Thyroid gland (tissue), 4 donors: ENCODE measurements at regions not wholly inside any gene's neighbourhood (a gene's known extent, or its start where the extent isn't known, plus 50 kb on each side); places are given as distances from the start of the nearest gene placed in this dataset.
"Not testable (repeated sequence)": the region's sequence is repeated elsewhere in the genome, so short reads cannot be mapped to it uniquely, and the experiment has no call there.

Source experiments
- DNase-seq, 2 donors: peaks; one replicate each; pipeline ENCODE4 v3.0.0-alpha.2; 2019
- H3K27ac ChIP-seq, 3 donors: fragments of 200-600 bp; sonication (generic); 1 replicate in 2 of 3; 2 replicates in 1 of 3; pipeline ENCODE4 v1.5.1; 2016 to 2019; ENCODE audit warnings: mild to moderate bottlenecking in 1 of 3, moderate library complexity in 1 of 3
- H3K27me3 ChIP-seq: fragments of 200-600 bp; sonication (generic); one replicate; pipeline ENCODE4 v1.5.1; 2019
- H3K36me3 ChIP-seq, 2 donors: fragments of 200-600 bp; sonication (generic); one replicate each; pipeline ENCODE4 v1.5.1; 2016 to 2019
- H3K4me1 ChIP-seq, 2 donors: fragments of 200-600 bp; sonication (generic); one replicate each; pipeline ENCODE4 v1.5.1; 2017 to 2019
- H3K4me3 ChIP-seq, 3 donors: fragments of 200-600 bp; sonication (generic); replicated peaks in 1 of 3; 1 replicate in 2 of 3; 2 replicates in 1 of 3; pipeline ENCODE4 v1.5.1; 2016; ENCODE audit warnings: mild to moderate bottlenecking in 1 of 3
- H3K9me3 ChIP-seq: fragments of 200-600 bp; sonication (generic); one replicate; pipeline ENCODE4 v1.5.1; 2017
- POLR2A ChIP-seq, 2 donors: fragments of 450-650 bp; IDR thresholded peaks; one replicate each; pipeline ENCODE4 v1.6.1; 2017; ENCODE audit warnings: antibody characterized with exemption in 2 of 2, mild to moderate bottlenecking in 2 of 2, moderate library complexity in 1 of 2
- WGBS, 2 donors: methylation state at CpG; one replicate each; pipeline ENCODE4 v1.1.5; 2017; 5-methylcytosine and 5-hydroxymethylcytosine counted together
- intact Hi-C: fragments of 100-400 bp; cut with DNase I; formaldehyde crosslinking; loops from one replicate; pipeline ENCODE4 v1.15.1; 2023
- TF ChIP-seq, protein P1 (sequence below), 6 experiments: fragments of 200-600 bp in 3 of 6; fragments of 450-650 bp in 3 of 6; sonication (generic) in 3 of 6; IDR thresholded peaks; one replicate each; pipeline ENCODE4 v1.5.1; 2016 to 2019; ENCODE audit warnings: antibody characterized with exemption in 6 of 6, mild to moderate bottlenecking in 2 of 6, inconsistent platforms in 1 of 6, moderate library complexity in 1 of 6

DNA sequence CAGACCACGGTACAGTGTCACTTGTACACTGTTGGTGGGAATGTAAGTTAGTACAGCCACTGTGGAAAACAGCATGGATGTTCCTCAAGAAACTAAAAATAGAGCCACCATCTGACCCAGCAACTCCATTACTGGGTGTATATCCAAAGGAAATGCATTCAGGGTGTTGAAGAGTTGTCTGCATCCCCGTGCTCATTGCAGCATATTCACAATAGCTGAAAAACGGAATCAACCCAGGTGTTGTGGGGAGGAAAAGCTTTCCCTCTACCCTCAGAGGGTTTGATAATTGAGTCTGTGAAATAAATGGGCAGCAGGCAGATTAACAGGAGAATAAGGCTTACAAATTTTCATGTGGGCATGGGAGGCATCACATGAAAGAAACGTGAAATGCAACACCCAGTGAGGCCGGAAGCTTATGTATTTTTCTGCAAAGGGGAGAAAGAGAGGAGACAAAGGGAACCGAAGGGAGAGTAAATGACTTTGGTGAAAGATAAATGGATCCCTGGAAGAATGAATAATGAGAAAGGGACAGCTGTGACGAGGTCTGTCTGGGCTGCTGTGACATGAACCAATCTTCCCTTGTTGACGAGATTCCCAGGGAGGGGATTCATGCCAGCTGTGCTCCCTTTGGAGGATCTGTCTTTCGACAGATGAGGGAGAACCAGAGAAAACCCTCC, 106.2 kb downstream of the KCNJ12 start:
- no peaks in the 10 kb centered on the region for H3K36me3 ChIP-seq
- no peak overlapping the region for H3K27ac ChIP-seq
- WGBS, 2 donors: 55 to 60% methylated on average over 9 of the region's 9 CpGs
- no peak for DNase-seq
- no peaks in the 10 kb centered on the region for H3K9me3 ChIP-seq
- intact Hi-C loops: no loop called here
- no peak overlapping the region for H3K4me3 ChIP-seq
- TF ChIP-seq POLR2A (IDR thresholded peaks at IDR 0.05): no peak
- TF ChIP-seq, protein P1, sequence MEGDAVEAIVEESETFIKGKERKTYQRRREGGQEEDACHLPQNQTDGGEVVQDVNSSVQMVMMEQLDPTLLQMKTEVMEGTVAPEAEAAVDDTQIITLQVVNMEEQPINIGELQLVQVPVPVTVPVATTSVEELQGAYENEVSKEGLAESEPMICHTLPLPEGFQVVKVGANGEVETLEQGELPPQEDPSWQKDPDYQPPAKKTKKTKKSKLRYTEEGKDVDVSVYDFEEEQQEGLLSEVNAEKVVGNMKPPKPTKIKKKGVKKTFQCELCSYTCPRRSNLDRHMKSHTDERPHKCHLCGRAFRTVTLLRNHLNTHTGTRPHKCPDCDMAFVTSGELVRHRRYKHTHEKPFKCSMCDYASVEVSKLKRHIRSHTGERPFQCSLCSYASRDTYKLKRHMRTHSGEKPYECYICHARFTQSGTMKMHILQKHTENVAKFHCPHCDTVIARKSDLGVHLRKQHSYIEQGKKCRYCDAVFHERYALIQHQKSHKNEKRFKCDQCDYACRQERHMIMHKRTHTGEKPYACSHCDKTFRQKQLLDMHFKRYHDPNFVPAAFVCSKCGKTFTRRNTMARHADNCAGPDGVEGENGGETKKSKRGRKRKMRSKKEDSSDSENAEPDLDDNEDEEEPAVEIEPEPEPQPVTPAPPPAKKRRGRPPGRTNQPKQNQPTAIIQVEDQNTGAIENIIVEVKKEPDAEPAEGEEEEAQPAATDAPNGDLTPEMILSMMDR (IDR thresholded peaks at IDR 0.05): no peak
- no peaks in the 10 kb centered on the region for H3K27me3 ChIP-seq
- no peaks in the 10 kb centered on the region for H3K4me1 ChIP-seq

- DNase-seq, H3K4me3 ChIP-seq, intact Hi-C loops, H3K27ac ChIP-seq, H3K4me1 ChIP-seq, H3K36me3 ChIP-seq, H3K9me3 ChIP-seq, H3K27me3 ChIP-seq: not testable (repeated sequence)
- WGBS, 2 donors: 78 to 91% methylated on average over 2 of the region's 2 CpGs
These were observed 111.9 kb downstream of the KCNJ12 start for GRCh38 chr17:21488043-21488442.

GRCh38 chr17:21493993-21494392, 117.8 kb downstream of the KCNJ12 start:
- WGBS, 2 donors: 94 to 95% methylated on average over 10 of the region's 10 CpGs
- H3K4me1 ChIP-seq: no peaks in the 10 kb centered on the region
- intact Hi-C loops: no loop called here
- H3K36me3 ChIP-seq: no peaks in the 10 kb centered on the region
- no peaks in the 10 kb centered on the region for H3K9me3 ChIP-seq
- TF ChIP-seq, protein P1 (IDR thresholded peaks at IDR 0.05): no peak
- no peak for TF ChIP-seq POLR2A (IDR thresholded peaks at IDR 0.05)
- no peak overlapping the region for H3K4me3 ChIP-seq
- DNase-seq: no peak
- H3K27ac ChIP-seq: no peak overlapping the region
- no peaks in the 10 kb centered on the region for H3K27me3 ChIP-seq

GRCh38 chr17:21495281-21495680, 119.1 kb downstream of the KCNJ12 start:
- Histone ChIP-seq H3K9me3 (no peaks in the 10 kb centered on the region), H3K4me3 (no peak overlapping the region), H3K4me1 (no peaks in the 10 kb centered on the region), H3K27me3 (no peaks in the 10 kb centered on the region), H3K27ac (peak overlapping the region in 1 of 3 donors; percentile 49), H3K36me3 (no peaks in the 10 kb centered on the region)
- intact Hi-C loops: no loop called here
- peak; percentile 85 to 89 for DNase-seq
- 33 to 35% methylated on average over 7 to 8 of the region's 8 CpGs for WGBS, 2 donors
- TF ChIP-seq, protein P1 (IDR thresholded peaks at IDR 0.05): peak in 3 of 6 experiments; percentile 20 to 44 (median 20)
- no peak for TF ChIP-seq POLR2A (IDR thresholded peaks at IDR 0.05)

DNA sequence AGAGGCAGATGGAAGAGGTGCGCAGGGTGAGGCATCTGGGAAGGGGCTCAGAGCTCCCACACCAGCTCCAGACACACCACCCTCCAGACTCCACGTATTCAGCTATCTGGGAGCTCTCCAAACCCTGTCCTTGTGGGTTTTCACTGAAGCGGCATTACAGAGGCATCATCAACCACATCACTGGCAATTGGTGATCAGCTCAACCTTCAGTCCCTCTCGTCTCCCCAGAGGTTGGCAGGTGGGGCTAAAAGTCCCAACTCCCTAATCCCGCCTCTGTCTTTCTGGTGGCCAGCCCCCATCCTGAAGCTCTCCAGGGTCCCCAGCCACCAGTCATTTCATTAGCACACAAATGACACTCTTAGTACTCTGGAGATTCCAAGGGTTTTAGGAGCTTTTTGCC, 123.9 kb downstream of the KCNJ12 start:
- Histone ChIP-seq H3K27ac (no peak overlapping the region), H3K27me3 (no peaks in the 10 kb centered on the region), H3K4me1 (no peaks in the 10 kb centered on the region), H3K4me3 (no peak overlapping the region), H3K9me3 (no peaks in the 10 kb centered on the region), H3K36me3 (no peaks in the 10 kb centered on the region)
- intact Hi-C loops: no loop called here
- TF ChIP-seq, protein P1 (IDR thresholded peaks at IDR 0.05): no peak
- TF ChIP-seq POLR2A (IDR thresholded peaks at IDR 0.05): no peak
- DNase-seq: no peak
- 65 to 70% methylated on average over 5 of the region's 5 CpGs for WGBS, 2 donors

DNA sequence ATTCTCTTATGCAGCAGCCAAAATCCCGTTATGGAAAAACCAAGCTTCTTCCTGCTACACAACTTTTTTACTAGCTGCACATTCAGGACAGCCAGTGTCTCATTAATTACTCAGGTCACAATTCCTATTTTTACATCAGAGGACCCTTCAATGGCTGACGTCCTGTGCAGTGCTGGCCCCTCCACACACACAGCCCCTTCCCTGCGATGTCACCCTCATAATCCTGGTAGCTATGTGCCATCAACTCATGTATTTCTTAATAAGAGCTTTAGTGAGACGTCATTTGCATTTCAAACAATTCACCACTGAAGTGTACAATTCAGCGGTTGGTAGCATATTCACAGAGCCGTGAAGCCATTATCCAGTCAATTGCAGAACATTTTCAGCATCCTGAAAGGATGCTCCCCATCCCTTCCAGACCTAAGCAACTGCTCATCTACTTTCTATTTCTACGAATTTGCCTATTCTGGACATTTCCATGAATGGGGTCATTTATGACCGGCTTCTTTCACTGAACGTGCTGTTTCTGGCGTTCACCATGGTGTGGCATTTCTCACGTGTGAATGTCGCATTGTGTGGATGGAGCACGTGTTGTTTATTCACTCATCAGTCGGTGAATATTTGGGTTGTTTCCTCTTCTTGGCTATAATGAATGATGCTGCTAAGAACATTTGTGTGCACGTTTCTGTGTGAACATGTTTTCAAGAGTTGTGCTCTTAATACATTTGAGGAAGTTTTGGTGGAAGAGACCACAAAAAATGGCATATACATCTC, 126.0 kb downstream of the KCNJ12 start:
- intact Hi-C loops, H3K27me3 ChIP-seq, H3K4me3 ChIP-seq, H3K9me3 ChIP-seq, H3K4me1 ChIP-seq, H3K27ac ChIP-seq, H3K36me3 ChIP-seq, DNase-seq: not testable (repeated sequence)
- 83 to 85% methylated on average over 15 of the region's 15 CpGs for WGBS, 2 donors
